Esophagus squamous epithelium (tissue), 5 donors: ENCODE measurements at regions not wholly inside any gene's neighbourhood (a gene's known extent, or its start where the extent isn't known, plus 50 kb on each side); places are given as distances from the start of the nearest gene placed in this dataset.

Experiments used
- DNase-seq: peaks from one replicate; lab custom pipeline; 2025; lab: John Stamatoyannopoulos, UW
- H3K27ac ChIP-seq, 4 donors: fragments of 200-600 bp; sonication (generic); one replicate each; pipeline ENCODE4 v1.5.1; 2016 to 2019; ENCODE audit warnings: mild to moderate bottlenecking in 1 of 4
- H3K27me3 ChIP-seq, 4 donors: fragments of 200-600 bp; sonication (generic); 1 replicate in 3 of 4; 2 replicates in 1 of 4; pipeline versions ENCODE4 v1.5.1 to v1.6.0; 2017 to 2021; ENCODE audit warnings: antibody characterized with exemption in 1 of 4
- H3K36me3 ChIP-seq, 3 donors: fragments of 200-600 bp; sonication (generic); one replicate each; pipeline ENCODE4 v1.5.1; 2016 to 2019
- H3K4me1 ChIP-seq, 3 donors: fragments of 200-600 bp; sonication (generic); one replicate each; pipeline ENCODE4 v1.5.1; 2017 to 2019
- H3K4me3 ChIP-seq, 4 donors: fragments of 200-600 bp; sonication (generic); 1 replicate in 3 of 4; 2 replicates in 1 of 4; pipeline ENCODE4 v1.5.1; 2016 to 2019; ENCODE audit warnings: mild to moderate bottlenecking in 2 of 4, moderate library complexity in 1 of 4
- H3K9me3 ChIP-seq, 3 donors: fragments of 200-600 bp; sonication (generic); one replicate each; pipeline ENCODE4 v1.5.1; 2016 to 2019
- CTCF ChIP-seq, 6 experiments: fragments of 450-650 bp in 4 of 6; fragments of 200-600 bp in 2 of 6; sonication (generic) in 2 of 6; IDR thresholded peaks; one replicate each; pipeline ENCODE4 v1.5.1; 2016 to 2019; ENCODE audit warnings: antibody characterized with exemption in 6 of 6, mild to moderate bottlenecking in 4 of 6, moderate library complexity in 4 of 6
- POLR2A ChIP-seq, 4 donors: fragments of 450-650 bp; IDR thresholded peaks; one replicate each; pipeline ENCODE4 v1.6.1; 2017; ENCODE audit warnings: antibody characterized with exemption in 4 of 4, mild to moderate bottlenecking in 4 of 4, moderate library complexity in 3 of 4
- WGBS, 2 donors: methylation state at CpG; one replicate each; pipeline ENCODE4 v1.1.5; 2018; 5-methylcytosine and 5-hydroxymethylcytosine counted together
- intact Hi-C: fragments of 100-400 bp; cut with DNase I; formaldehyde crosslinking; loops from one replicate; pipeline ENCODE4 v1.15.0; 2022
- donor health status: DM: yes; HTN: yes; CAD: no.

GRCh38 chr11:26847977-26848376 is 126.1 kb upstream of the SLC5A12 start:
- H3K27ac ChIP-seq: peak overlapping the region in 3 of 4 donors; percentile 40 to 71 (median 70)
- H3K4me1 ChIP-seq: peaks cover 0 to 37% (median 0%) of the 10 kb centered on the region in 3 donors
- 22 to 57% methylated on average over 1 of the region's 1 CpG for WGBS, 2 donors
- TF ChIP-seq CTCF (IDR thresholded peaks at IDR 0.05): no peak
- no peak for TF ChIP-seq POLR2A (IDR thresholded peaks at IDR 0.05)
- DNase-seq: no peak
- H3K4me3 ChIP-seq: no peak overlapping the region
- intact Hi-C loops: no loop called here
- H3K27me3 ChIP-seq: no peaks in the 10 kb centered on the region
- no peaks in the 10 kb centered on the region for H3K9me3 ChIP-seq
- H3K36me3 ChIP-seq: no peaks in the 10 kb centered on the region

GRCh38 chr11:26849036-26849435 is 127.2 kb upstream of the SLC5A12 start:
- intact Hi-C loops: no loop called here
- 32 to 33% methylated on average over 5 of the region's 5 CpGs for WGBS, 2 donors
- H3K27ac ChIP-seq: peak overlapping the region in 3 of 4 donors; percentile 11 to 71 (median 70)

DNA sequence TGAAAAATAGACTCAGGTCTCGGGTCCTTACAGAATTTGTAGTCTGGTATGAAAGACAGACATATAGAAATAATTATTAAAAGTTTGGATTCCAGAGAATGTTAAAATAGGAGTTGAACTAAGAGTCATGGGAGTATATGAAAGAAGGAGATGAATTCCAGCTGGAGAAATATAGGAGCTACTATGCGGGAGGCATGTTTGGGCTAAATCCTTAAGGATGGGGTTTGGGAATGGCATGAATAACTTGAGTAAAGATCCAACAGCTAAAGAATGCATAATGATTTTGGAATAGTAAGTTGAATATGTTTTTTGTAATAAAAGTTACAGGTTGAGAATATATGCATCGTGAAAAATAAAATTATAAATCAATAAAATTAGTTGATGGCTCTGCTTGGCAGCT is 129.4 kb upstream of the SLC5A12 start:
- Histone ChIP-seq H3K9me3 (no peaks in the 10 kb centered on the region), H3K27me3 (no peaks in the 10 kb centered on the region), H3K4me1 (peaks cover 0 to 32% (median 0%) of the 10 kb centered on the region in 3 donors), H3K27ac (no peak overlapping the region), H3K36me3 (no peaks in the 10 kb centered on the region), H3K4me3 (no peak overlapping the region)
- WGBS, 2 donors: 87 to 88% methylated on average over 3 of the region's 3 CpGs
- no peak for TF ChIP-seq CTCF (IDR thresholded peaks at IDR 0.05)
- intact Hi-C loops: no loop called here
- no peak for DNase-seq

More at GRCh38 chr11:26849036-26849435, 127.2 kb upstream of the SLC5A12 start:
- peaks cover 0 to 32% (median 0%) of the 10 kb centered on the region in 3 donors for H3K4me1 ChIP-seq
- TF ChIP-seq POLR2A (IDR thresholded peaks at IDR 0.05) (no peak), CTCF (IDR thresholded peaks at IDR 0.05) (no peak)
- H3K27me3 ChIP-seq: no peaks in the 10 kb centered on the region
- no peaks in the 10 kb centered on the region for H3K36me3 ChIP-seq
- no peak for DNase-seq
- H3K4me3 ChIP-seq: no peak overlapping the region
- no peaks in the 10 kb centered on the region for H3K9me3 ChIP-seq

GRCh38 chr11:26851696-26852095 is 129.8 kb upstream of the SLC5A12 start:
- H3K9me3 ChIP-seq: no peaks in the 10 kb centered on the region

GRCh38 chr11:26858098-26858497 is 135.8 kb upstream of the FIBIN start:
- no peak overlapping the region for H3K27ac ChIP-seq
- H3K36me3 ChIP-seq: no peaks in the 10 kb centered on the region
- no peaks in the 10 kb centered on the region for H3K4me1 ChIP-seq
- H3K4me3 ChIP-seq: no peak overlapping the region
- no peaks in the 10 kb centered on the region for H3K9me3 ChIP-seq
- H3K27me3 ChIP-seq: no peaks in the 10 kb centered on the region
- intact Hi-C loops: no loop called here
- no peak for DNase-seq
- TF ChIP-seq CTCF (IDR thresholded peaks at IDR 0.05) (no peak), POLR2A (IDR thresholded peaks at IDR 0.05) (no peak)

More at GRCh38 chr11:26851696-26852095, 129.8 kb upstream of the SLC5A12 start:
- no peak for DNase-seq
- no peak overlapping the region for H3K4me3 ChIP-seq
- WGBS, 2 donors: 91 to 93% methylated on average over 4 of the region's 4 CpGs
- TF ChIP-seq POLR2A (IDR thresholded peaks at IDR 0.05) (no peak), CTCF (IDR thresholded peaks at IDR 0.05) (no peak)
- H3K27ac ChIP-seq: no peak overlapping the region
- H3K4me1 ChIP-seq: peaks cover 0 to 32% (median 0%) of the 10 kb centered on the region in 3 donors
- H3K36me3 ChIP-seq: no peaks in the 10 kb centered on the region
- intact Hi-C loops: no loop called here
- H3K27me3 ChIP-seq: no peaks in the 10 kb centered on the region
